Uterus (tissue), 3 donors: ENCODE measurements at regions not wholly inside any gene's neighbourhood (a gene's known extent, or its start where the extent isn't known, plus 50 kb on each side); places are given as distances from the start of the nearest gene placed in this dataset.

Source experiments
- DNase-seq, 2 donors: peaks; one replicate each; pipeline ENCODE4 v3.0.0-alpha.2; 2019 to 2020
- H3K27ac ChIP-seq, 2 donors: fragments of 200-600 bp; sonication (generic); 1 replicate in 1 of 2; 2 replicates in 1 of 2; pipeline ENCODE4 v1.5.1; 2016 to 2018
- H3K27me3 ChIP-seq, 2 donors: fragments of 200-600 bp; sonication (generic); one replicate each; pipeline ENCODE4 v1.5.1; 2018 to 2019; ENCODE audit warnings: control low read depth in 1 of 2
- H3K36me3 ChIP-seq, 2 donors: fragments of 200-600 bp; sonication (generic); one replicate each; pipeline ENCODE4 v1.5.1; 2019; ENCODE audit warnings: control low read depth in 1 of 2
- H3K4me1 ChIP-seq, 2 donors: fragments of 200-600 bp; sonication (generic); one replicate each; pipeline ENCODE4 v1.5.1; 2018 to 2019; ENCODE audit warnings: control low read depth in 1 of 2
- H3K4me3 ChIP-seq, 2 donors: fragments of 200-600 bp; sonication (generic); 1 replicate in 1 of 2; 2 replicates in 1 of 2; pipeline ENCODE4 v1.5.1; 2018 to 2019; ENCODE audit warnings: mild to moderate bottlenecking in 1 of 2
- H3K9me3 ChIP-seq, 2 donors: fragments of 200-600 bp; sonication (generic); one replicate each; pipeline ENCODE4 v1.5.1; 2019; ENCODE audit warnings: control low read depth in 1 of 2
- POLR2A ChIP-seq, 2 donors: fragments of 450-650 bp; IDR thresholded peaks; one replicate each; pipeline ENCODE4 v1.6.1; 2016; ENCODE audit warnings: antibody characterized with exemption in 2 of 2, mild to moderate bottlenecking in 1 of 2, moderate library complexity in 1 of 2
- intact Hi-C: fragments of 100-400 bp; cut with DNase I; formaldehyde crosslinking; loops from one replicate; pipeline ENCODE4 v1.15.1; 2023; ENCODE audit warnings: low total_unique reads
- TF ChIP-seq, protein P1 (sequence below), 4 experiments: fragments of 200-600 bp in 2 of 4; fragments of 450-650 bp in 2 of 4; sonication (generic) in 2 of 4; IDR thresholded peaks; one replicate each; pipeline ENCODE4 v1.5.1; 2016 to 2019; ENCODE audit warnings: antibody characterized with exemption in 4 of 4, mild to moderate bottlenecking in 2 of 4, moderate library complexity in 1 of 4
- donor health status: DM: yes; HTN: yes; CAD: no.

DNA sequence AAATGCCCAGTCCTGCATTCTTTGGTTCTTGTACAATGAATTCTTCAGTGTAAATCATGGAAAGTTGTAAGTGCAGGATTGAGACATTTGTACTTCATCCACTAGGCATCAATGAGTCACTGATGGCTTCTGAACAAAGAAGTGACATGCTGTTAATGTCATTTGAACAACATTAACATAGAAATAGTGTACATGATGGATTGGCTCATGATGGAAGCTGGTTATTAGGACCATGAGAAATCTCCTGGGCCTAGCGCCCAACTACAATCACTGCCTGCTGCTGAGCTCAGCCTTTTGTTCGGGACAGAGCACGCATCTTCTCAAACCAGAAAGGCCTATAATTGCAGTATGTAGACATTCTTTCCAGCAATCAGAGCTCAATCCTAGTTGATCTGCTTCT is 316.8 kb upstream of the TSHZ2 start:
- TF ChIP-seq, protein P1, sequence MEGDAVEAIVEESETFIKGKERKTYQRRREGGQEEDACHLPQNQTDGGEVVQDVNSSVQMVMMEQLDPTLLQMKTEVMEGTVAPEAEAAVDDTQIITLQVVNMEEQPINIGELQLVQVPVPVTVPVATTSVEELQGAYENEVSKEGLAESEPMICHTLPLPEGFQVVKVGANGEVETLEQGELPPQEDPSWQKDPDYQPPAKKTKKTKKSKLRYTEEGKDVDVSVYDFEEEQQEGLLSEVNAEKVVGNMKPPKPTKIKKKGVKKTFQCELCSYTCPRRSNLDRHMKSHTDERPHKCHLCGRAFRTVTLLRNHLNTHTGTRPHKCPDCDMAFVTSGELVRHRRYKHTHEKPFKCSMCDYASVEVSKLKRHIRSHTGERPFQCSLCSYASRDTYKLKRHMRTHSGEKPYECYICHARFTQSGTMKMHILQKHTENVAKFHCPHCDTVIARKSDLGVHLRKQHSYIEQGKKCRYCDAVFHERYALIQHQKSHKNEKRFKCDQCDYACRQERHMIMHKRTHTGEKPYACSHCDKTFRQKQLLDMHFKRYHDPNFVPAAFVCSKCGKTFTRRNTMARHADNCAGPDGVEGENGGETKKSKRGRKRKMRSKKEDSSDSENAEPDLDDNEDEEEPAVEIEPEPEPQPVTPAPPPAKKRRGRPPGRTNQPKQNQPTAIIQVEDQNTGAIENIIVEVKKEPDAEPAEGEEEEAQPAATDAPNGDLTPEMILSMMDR (IDR thresholded peaks at IDR 0.05): no peak
- TF ChIP-seq POLR2A (IDR thresholded peaks at IDR 0.05): no peak
- Histone ChIP-seq H3K9me3 (no peaks in the 10 kb centered on the region), H3K36me3 (no peaks in the 10 kb centered on the region), H3K27ac (no peak overlapping the region), H3K27me3 (no peaks in the 10 kb centered on the region), H3K4me1 (no peaks in the 10 kb centered on the region), H3K4me3 (no peak overlapping the region)
- intact Hi-C loops: no loop called here
- no peak for DNase-seq

DNA sequence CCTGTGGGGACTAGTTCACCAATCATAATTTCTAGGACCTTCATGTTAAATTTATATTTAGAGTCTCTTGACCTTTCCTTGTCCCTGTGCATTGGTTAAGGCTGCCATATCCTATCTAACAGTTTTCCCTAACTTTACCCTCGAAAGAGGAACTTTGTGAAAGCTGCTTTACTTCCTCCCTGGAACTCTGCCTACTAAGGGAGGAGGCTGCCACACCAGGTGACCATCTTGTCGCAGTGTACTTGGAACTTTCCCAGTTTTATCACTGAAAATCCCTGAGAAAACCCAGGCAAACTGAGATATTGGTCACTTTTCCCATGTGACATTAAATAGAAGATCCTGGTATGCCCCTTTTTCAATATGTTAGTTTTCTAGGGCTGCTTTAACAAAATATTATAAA is 317.6 kb upstream of the TSHZ2 start:
- intact Hi-C loops: no loop called here
- Histone ChIP-seq H3K36me3 (no peaks in the 10 kb centered on the region), H3K27me3 (no peaks in the 10 kb centered on the region), H3K9me3 (no peaks in the 10 kb centered on the region), H3K27ac (no peak overlapping the region), H3K4me3 (no peak overlapping the region), H3K4me1 (no peaks in the 10 kb centered on the region)
- DNase-seq: no peak
- TF ChIP-seq POLR2A (IDR thresholded peaks at IDR 0.05): no peak
- TF ChIP-seq, protein P1 (IDR thresholded peaks at IDR 0.05): no peak

DNA sequence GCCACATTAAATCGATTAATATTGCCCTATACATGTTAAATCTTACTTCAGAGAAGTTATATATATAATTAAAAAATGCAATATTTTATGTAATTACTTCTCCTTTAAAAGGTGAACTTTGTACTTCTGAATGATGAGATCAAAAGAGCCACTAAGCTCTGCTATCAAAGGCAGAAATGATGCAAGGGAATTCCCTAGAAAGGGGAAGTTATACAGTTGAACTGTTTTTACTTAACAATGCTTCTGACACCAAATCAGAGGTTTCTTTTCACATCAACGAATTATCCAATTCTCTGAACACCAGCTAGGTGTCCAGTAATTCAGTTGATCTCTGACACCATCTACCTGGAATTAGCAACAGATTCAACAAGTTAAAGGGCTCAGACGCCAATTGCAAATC is 319.9 kb upstream of the TSHZ2 start:
- no peaks in the 10 kb centered on the region for H3K4me1 ChIP-seq
- no peak for DNase-seq
- H3K27me3 ChIP-seq: no peaks in the 10 kb centered on the region
- intact Hi-C loops: no loop called here
- H3K27ac ChIP-seq: no peak overlapping the region
- TF ChIP-seq, protein P1 (IDR thresholded peaks at IDR 0.05): no peak
- no peak for TF ChIP-seq POLR2A (IDR thresholded peaks at IDR 0.05)
- H3K9me3 ChIP-seq: no peaks in the 10 kb centered on the region
- H3K4me3 ChIP-seq: no peak overlapping the region
- no peaks in the 10 kb centered on the region for H3K36me3 ChIP-seq

DNA sequence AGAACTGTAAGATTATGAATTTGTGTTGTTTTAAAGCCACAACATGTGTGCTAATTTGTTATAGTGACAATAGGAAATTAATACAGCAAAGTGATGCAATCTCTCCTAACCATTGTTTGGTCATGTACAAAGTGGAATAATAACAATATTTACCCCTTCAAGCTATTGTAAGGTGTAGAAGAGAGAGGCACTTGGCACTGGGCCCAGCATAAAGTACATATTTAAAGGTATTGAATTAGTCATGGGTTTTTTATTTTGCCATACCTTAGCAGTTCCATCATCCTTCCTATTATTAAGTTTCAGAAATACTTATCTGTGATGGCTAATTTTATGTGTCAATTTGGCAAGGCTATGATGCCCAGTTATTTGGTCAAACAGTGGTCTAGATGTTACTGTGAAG is 322.4 kb upstream of the TSHZ2 start:
- H3K4me1 ChIP-seq: no peaks in the 10 kb centered on the region
- H3K27ac ChIP-seq: no peak overlapping the region
- DNase-seq: no peak
- H3K27me3 ChIP-seq: no peaks in the 10 kb centered on the region
- H3K4me3 ChIP-seq: no peak overlapping the region
- no peaks in the 10 kb centered on the region for H3K36me3 ChIP-seq
- H3K9me3 ChIP-seq: no peaks in the 10 kb centered on the region
- intact Hi-C loops: no loop called here
- no peak for TF ChIP-seq POLR2A (IDR thresholded peaks at IDR 0.05)
- TF ChIP-seq, protein P1 (IDR thresholded peaks at IDR 0.05): no peak

DNA sequence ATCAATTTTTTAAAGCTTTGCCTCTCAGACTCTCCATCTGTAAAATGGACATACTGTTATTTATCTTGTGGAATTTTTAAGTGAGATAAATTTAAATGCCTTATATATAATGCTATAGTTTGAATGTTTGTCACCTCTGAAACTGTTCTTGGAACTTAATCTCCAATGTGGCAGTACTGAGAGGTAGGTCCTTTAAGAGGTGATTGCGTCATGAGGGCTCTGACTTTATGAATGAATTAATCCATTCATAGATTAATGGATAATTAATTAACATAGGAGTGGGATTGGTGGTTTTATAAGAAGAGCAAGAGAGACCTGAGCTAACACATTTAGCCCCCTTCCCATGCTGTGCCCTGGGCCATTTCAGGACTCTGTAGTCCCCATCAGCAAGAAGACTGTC is 326.3 kb upstream of the TSHZ2 start:
- Histone ChIP-seq H3K4me1 (no peaks in the 10 kb centered on the region), H3K9me3 (no peaks in the 10 kb centered on the region), H3K27me3 (no peaks in the 10 kb centered on the region), H3K4me3 (no peak overlapping the region), H3K27ac (no peak overlapping the region), H3K36me3 (no peaks in the 10 kb centered on the region)
- DNase-seq: no peak
- TF ChIP-seq, protein P1 (IDR thresholded peaks at IDR 0.05): no peak
- no peak for TF ChIP-seq POLR2A (IDR thresholded peaks at IDR 0.05)
- intact Hi-C loops: no loop called here
